ENCODE measurements at regions not wholly inside any gene's neighbourhood (a gene's known extent, or its start where the extent isn't known, plus 50 kb on each side); places are given as distances from the start of the nearest gene placed in this dataset.

DNA sequence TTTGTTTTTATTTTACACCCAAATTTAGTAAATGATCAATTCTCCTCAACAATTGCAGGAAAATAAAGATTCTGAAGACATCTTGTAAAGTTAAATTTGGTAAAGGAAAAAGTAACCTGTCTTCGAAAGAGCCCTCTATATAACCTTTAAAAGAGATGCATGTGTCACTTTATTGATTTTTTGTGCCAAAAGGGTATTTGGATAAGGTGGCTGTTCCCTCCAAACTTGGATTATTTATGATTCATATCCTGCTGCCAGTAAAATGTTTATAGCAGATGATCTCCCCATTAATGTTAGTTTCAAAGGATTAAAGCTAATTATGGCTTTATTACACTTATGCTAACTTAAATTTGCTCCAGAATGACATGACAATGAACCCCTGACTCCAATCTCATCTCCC is 98.8 kb downstream of the DUSP6 start:
- DNase-seq = no peak

- no peak for DNase-seq
Measured at GRCh38 chr12:89252284-89252683, 100.0 kb downstream of the DUSP6 start.

- no peak for DNase-seq
Measured at GRCh38 chr12:89251342-89252271, 100.7 kb downstream of the DUSP6 start.

DNA sequence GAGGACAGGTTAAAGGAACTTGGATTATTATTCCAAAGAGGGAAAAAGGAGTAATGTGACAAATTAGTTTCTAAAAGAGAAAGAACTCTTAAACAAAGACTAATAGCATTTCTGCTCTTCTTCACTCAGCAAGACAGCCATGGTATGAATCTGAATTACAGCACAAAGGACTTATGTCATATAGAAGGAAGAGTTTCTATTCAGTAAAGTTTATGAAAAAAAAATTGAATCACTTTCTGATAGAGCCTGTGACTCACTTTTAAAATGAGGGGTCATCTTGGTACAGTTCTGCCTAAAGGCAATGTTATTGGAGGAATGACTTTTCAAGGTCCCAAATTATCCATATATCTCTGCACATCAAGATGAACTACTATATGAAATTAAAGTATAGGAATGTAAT is 101.7 kb downstream of the DUSP6 start:
- no peak for DNase-seq

DNA sequence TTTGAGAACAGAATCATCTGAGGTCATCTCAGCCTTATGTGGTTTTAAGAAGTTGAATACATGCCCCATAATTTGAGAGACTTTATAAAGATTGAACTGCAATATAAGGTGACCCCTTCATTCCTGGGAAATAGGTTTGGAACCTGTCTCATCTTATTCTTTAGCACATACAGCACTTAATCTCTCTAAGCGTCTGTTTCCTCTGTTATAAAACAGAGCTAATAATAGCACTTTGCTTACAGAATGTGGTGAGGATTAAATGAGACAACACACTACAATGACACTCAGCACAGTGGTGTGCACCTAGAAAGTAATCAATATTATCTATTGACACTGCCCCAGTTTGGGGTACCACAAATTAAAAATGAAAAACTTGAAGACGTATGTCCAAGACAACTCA is 102.1 kb downstream of the DUSP6 start:
- DNase-seq = no peak

- no peak for DNase-seq
Measured at GRCh38 chr12:89247967-89248366, 104.3 kb downstream of the DUSP6 start.

DNA sequence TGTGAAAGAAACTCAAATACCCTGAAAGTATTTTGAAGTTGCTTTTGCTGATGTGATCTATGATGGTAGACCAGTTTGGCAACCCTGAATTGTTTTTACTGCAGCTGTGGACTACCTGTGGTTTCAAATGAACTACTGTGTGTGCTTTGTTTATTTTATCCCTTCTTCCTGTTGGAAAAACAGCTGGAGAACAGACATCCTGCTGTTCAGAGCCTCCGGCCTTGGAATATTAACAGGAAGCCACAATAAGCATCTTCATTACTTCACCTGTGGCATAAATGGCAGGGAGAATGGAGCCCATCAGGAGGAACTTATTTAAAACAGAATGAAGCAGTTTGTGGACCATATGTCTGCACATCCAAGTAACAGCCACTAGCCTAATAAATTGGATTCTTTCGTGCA is 104.8 kb downstream of the DUSP6 start:
- DNase-seq = no peak

- DNase-seq = no peak
Measured at GRCh38 chr12:89245090-89245489, 107.2 kb downstream of the DUSP6 start.

GRCh38 chr12:89244536-89244935 is 107.8 kb downstream of the DUSP6 start:
- no peak for DNase-seq

GRCh38 chr12:89243771-89244170 is 108.5 kb downstream of the DUSP6 start:
- DNase-seq = no peak

DNA sequence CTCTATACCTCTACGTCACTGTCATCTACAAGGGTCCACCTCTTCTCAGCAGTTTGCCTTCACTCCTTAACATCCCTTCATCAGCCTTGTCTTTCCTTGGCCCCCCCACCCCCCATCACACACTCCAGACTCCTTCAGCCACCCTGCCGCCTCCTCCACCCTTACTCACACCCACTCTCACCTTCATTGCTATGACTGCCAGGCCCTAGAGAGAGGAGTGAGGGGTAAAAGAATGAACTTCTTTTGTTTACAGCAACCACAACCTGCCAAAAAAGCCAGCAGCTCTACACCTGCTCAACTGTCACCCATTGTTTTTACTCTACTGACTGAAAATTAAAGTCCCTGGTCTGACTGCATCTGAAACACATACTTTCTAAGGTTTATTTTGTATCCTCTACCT is 112.8 kb downstream of the DUSP6 start:
- DNase-seq = no peak

- no peak for DNase-seq
Measured at GRCh38 chr12:89238593-89238992, 113.7 kb downstream of the DUSP6 start.

DNA sequence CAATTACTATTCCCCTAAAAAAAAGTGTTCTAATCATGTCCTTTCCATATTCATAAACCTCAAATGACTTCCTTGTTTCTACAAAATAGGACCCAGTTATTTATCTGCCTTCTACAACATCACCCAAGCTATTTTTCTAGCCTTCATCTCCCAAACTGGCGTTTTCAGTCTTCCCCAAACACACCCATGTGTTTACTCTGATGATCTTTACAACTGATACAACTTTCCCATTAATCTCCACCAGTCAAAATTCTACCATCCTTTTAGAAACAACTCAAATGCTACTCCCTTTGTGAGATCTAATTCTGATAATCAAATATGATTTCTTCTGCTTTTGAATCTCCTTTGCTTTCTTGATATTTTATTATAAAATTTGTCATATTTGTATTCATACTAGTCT is 114.5 kb downstream of the DUSP6 start:
- DNase-seq = no peak

- no peak for DNase-seq
Measured at GRCh38 chr12:89236748-89237383, 115.4 kb downstream of the DUSP6 start.

GRCh38 chr12:89236237-89236636 is 116.1 kb downstream of the DUSP6 start:
- DNase-seq = no peak

GRCh38 chr12:89235189-89235993 is 116.9 kb downstream of the DUSP6 start:
- no peak for DNase-seq

DNA sequence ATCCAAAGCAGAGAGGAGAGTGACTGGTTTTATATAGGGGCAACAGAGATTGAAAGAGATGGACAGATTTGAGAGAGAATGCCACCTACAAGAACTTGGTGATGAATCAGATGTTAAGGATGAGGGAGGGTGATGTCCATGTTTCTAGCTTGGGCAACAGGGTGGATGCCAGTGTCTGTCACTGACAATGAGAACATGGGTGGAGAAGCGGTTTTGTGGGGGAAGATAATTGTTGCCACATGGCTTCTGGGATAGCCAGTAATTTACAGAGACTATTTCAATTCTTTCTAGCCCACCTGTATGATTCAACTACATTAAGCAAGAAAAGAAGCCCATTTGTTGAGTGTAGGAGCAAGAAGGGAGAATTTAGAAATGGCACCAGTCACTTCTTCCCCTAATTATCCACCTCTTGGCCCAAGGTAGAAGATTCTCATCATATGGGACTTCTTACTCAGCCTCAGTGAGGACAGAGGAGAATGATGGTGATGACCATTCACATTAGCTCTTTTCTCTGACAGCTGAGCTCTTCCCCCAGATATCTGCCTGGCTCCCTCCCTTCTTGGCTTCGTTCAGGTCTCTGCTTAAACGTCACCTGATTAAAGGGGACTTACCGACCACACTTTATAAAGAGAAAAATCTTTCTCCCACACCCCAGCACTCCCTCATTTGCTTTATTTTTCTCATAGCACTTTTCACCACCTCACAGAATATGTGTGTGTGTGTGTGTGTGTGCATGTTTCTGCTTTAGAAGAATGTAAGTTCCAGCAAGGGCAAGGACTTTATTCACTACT is 117.8 kb downstream of the DUSP6 start:
- DNase-seq = no peak

GRCh38 chr12:89231686-89232085 is 120.6 kb downstream of the DUSP6 start:
- no peak for DNase-seq

DNA sequence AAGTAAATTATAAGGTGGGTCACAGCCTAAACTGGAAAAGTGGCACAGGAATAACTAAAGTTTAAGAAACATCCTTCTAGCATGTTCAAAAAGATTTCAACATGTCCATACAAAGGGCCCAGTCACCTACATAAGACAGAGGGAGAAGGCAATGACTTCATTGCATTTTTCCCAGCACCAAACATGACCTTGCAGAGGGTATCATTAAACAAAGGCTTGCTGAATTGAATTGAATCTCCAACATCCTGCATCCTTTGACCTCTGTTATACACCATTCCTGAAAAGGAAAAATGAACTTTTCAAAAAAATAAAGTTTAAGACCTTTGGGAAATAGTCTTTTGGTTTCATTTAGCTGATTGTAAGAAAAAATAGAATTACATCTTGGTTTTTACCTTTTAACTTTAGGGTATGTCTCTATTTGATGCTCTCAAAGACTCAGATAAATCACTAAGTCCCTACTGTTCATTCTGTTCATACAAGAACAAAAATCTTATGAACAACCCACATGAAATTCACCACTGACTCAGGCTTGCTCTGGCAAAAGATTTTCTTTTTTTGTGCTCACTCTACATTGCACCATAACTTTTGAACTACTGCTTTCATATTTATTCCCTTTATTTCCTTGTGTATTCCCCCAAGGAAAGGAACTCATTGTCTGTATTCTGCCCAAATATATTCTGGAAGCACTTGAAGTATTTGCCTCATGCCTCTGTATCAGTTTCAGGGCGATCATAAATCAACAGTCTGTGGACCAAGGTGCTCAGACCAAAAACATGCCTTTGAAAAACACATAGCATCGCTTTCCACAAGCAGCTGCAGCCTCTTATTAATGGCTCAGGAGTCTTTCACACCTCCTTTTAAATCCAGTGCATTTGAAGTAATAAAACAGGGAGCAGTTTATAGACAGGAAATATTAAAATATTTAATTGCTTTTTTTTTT is 121.7 kb downstream of the DUSP6 start:
- no peak for DNase-seq

GRCh38 chr12:89228491-89228890 is 123.8 kb downstream of the DUSP6 start:
- DNase-seq = no peak

GRCh38 chr12:89227774-89228173 is 124.5 kb downstream of the DUSP6 start:
- DNase-seq = no peak
